ENCODE measurements at regions not wholly inside any gene's neighbourhood (a gene's known extent, or its start where the extent isn't known, plus 50 kb on each side); places are given as distances from the start of the nearest gene placed in this dataset.
A peak's percentile ranks its signal among the peaks of the same experiment; 100 is the strongest.

- no peak for DNase-seq
Observed at GRCh38 chr3:170780471-170780870, 89.5 kb downstream of the RPL22L1 start.

- no peak for DNase-seq
Observed at GRCh38 chr3:170778240-170779217, 91.5 kb downstream of the RPL22L1 start.

GRCh38 chr3:170777564-170777926 is 92.5 kb downstream of the RPL22L1 start:
- DNase-seq: no peak

- DNase-seq: no peak
Observed at GRCh38 chr3:170776887-170777563, 93.0 kb downstream of the RPL22L1 start.

- no peak for DNase-seq
Observed at GRCh38 chr3:170773682-170774425, 96.1 kb downstream of the RPL22L1 start.

- no peak for DNase-seq
Observed at GRCh38 chr3:170772175-170772574, 97.8 kb downstream of the RPL22L1 start.

- DNase-seq: peak; percentile 50
Observed at GRCh38 chr3:170768334-170768801, 101.6 kb downstream of the RPL22L1 start.

GRCh38 chr3:170767576-170767941 is 102.4 kb downstream of the RPL22L1 start:
- no peak for DNase-seq

- no peak for DNase-seq
Observed at GRCh38 chr3:170766823-170767575, 103.0 kb downstream of the RPL22L1 start.

- DNase-seq: no peak
Observed at GRCh38 chr3:170766253-170766652, 103.7 kb downstream of the RPL22L1 start.

GRCh38 chr3:170765419-170766078 is 104.4 kb downstream of the RPL22L1 start:
- DNase-seq: peak; percentile 53

GRCh38 chr3:170764017-170764416 is 106.0 kb downstream of the RPL22L1 start:
- no peak for DNase-seq

GRCh38 chr3:170762064-170762463 is 107.9 kb downstream of the RPL22L1 start:
- DNase-seq: no peak

GRCh38 chr3:170761103-170761502 is 108.9 kb downstream of the RPL22L1 start:
- no peak for DNase-seq

GRCh38 chr3:170760174-170760526 is 109.8 kb downstream of the RPL22L1 start:
- DNase-seq: no peak

GRCh38 chr3:170759511-170760173 is 110.4 kb downstream of the RPL22L1 start:
- DNase-seq: no peak

- DNase-seq: no peak
Observed at GRCh38 chr3:170757038-170757437, 113.0 kb downstream of the RPL22L1 start.

GRCh38 chr3:170754311-170754693 is 115.7 kb downstream of the RPL22L1 start:
- DNase-seq: no peak

- DNase-seq: no peak
Observed at GRCh38 chr3:170753421-170754310, 116.3 kb downstream of the RPL22L1 start.

- no peak for DNase-seq
Observed at GRCh38 chr3:170752571-170753155, 117.3 kb downstream of the RPL22L1 start.
